Upper lobe of left lung (tissue), 6 donors: ENCODE measurements at regions not wholly inside any gene's neighbourhood (a gene's known extent, or its start where the extent isn't known, plus 50 kb on each side); places are given as distances from the start of the nearest gene placed in this dataset.
A peak's percentile ranks its signal among the peaks of the same experiment; 100 is the strongest.
"Not testable (repeated sequence)": the region's sequence is repeated elsewhere in the genome, so short reads cannot be mapped to it uniquely, and the experiment has no call there.

Source experiments
- ATAC-seq, 2 donors: fragments of 200-7000 bp; cut with Tn5 transposase; one replicate each; pipeline ENCODE4 v1.9.1; 2022; ENCODE audit warnings: mild to moderate bottlenecking in 2 of 2, moderate library complexity in 2 of 2; ENCODE audit not compliant: low FRiP score in 2 of 2
- DNase-seq, 2 donors: peaks; one replicate each; pipeline ENCODE4 v3.0.0-alpha.2; 2019 to 2020
- H3K27ac ChIP-seq, 4 donors: fragments of 200-600 bp; sonication (generic); one replicate each; pipeline ENCODE4 v1.5.1; 2016 to 2019
- H3K27me3 ChIP-seq, 4 donors: fragments of 200-600 bp; sonication (generic); one replicate each; pipeline ENCODE4 v1.5.1; 2017 to 2019
- H3K36me3 ChIP-seq, 4 donors: fragments of 200-600 bp; sonication (generic); one replicate each; pipeline ENCODE4 v1.5.1; 2016 to 2019
- H3K4me1 ChIP-seq, 4 donors: fragments of 200-600 bp; sonication (generic); one replicate each; pipeline ENCODE4 v1.5.1; 2018 to 2019
- H3K4me3 ChIP-seq, 4 donors: fragments of 200-600 bp; sonication (generic); one replicate each; pipeline ENCODE4 v1.5.1; 2017 to 2019; ENCODE audit warnings: mild to moderate bottlenecking in 2 of 4, moderate library complexity in 1 of 4
- H3K9me3 ChIP-seq, 4 donors: fragments of 200-600 bp; sonication (generic); one replicate each; pipeline ENCODE4 v1.5.1; 2018 to 2019
- CTCF ChIP-seq, 6 experiments: fragments of 450-650 bp in 4 of 6; fragments of 200-600 bp in 2 of 6; sonication (generic) in 2 of 6; IDR thresholded peaks; one replicate each; pipeline ENCODE4 v1.5.1; 2016 to 2019; ENCODE audit warnings: antibody characterized with exemption in 6 of 6
- EP300 ChIP-seq, 4 donors: sonication (generic); formaldehyde crosslinking; IDR thresholded peaks; one replicate each; pipeline ENCODE4 v1.5.1; 2017; ENCODE audit warnings: antibody characterized with exemption in 4 of 4, control low read depth in 2 of 4
- POLR2A ChIP-seq, 4 donors: fragments of 450-650 bp; IDR thresholded peaks; one replicate each; pipeline ENCODE4 v1.5.1; 2016 to 2017; ENCODE audit warnings: antibody characterized with exemption in 4 of 4, mild to moderate bottlenecking in 2 of 4
- POLR2AphosphoS5 ChIP-seq, 2 donors: sonication (generic); formaldehyde crosslinking; IDR thresholded peaks; one replicate each; pipeline ENCODE4 v1.5.1; 2017; ENCODE audit warnings: antibody characterized with exemption in 2 of 2
- WGBS, 2 donors: methylation state at CpG; one replicate each; pipeline ENCODE4 v1.1.5; 2017 to 2018; 5-methylcytosine and 5-hydroxymethylcytosine counted together
- donor health status: DM: no; HTN: no; CAD: no; lungs with moderate emphysema.
- donor health status: DM: no; HTN: yes; CAD: no; lungs with severe emphysema.

DNA sequence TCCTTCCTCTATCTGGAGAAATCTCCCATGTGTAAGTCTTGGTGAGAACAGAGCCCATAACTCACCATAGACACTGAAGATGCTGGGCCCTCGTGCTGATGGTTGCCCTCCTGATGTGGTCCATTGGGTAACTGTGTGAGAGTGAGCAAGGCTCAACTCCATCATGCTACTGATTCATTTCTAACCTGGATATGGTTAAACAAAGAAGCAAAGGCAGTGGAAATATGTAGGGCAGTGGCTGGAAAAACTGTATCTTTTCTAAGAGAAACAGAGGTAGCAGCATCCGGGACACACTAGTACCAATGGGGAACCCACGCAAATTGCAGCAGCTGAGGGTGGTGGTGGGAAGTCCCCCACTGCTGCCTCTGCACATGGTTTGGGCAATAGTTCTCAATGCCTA, 221.7 kb downstream of the KLF6 start:
- no peaks in the 10 kb centered on the region for H3K4me1 ChIP-seq
- H3K27me3 ChIP-seq: no peaks in the 10 kb centered on the region
- DNase-seq (no peak), ATAC-seq (no peak)
- H3K27ac ChIP-seq: no peak overlapping the region
- H3K9me3 ChIP-seq: peaks cover 0 to 5% (median 0%) of the 10 kb centered on the region in 4 donors
- 94 to 100% methylated on average over 3 of the region's 3 CpGs for WGBS, 2 donors
- H3K36me3 ChIP-seq: no peaks in the 10 kb centered on the region
- TF ChIP-seq EP300 (IDR thresholded peaks at IDR 0.05) (no peak), POLR2A (IDR thresholded peaks at IDR 0.05) (no peak), CTCF (IDR thresholded peaks at IDR 0.05) (no peak), POLR2AphosphoS5 (IDR thresholded peaks at IDR 0.05) (no peak)
- H3K4me3 ChIP-seq: no peak overlapping the region

GRCh38 chr10:3560628-3561027, 224.4 kb downstream of the KLF6 start:
- not testable (repeated sequence) for DNase-seq, ATAC-seq, H3K4me1 ChIP-seq, H3K27me3 ChIP-seq, H3K4me3 ChIP-seq, H3K27ac ChIP-seq, H3K9me3 ChIP-seq, H3K36me3 ChIP-seq
- 93 to 94% methylated on average over 3 of the region's 3 CpGs for WGBS, 2 donors

GRCh38 chr10:3559527-3559926, 225.5 kb downstream of the KLF6 start:
- Histone ChIP-seq H3K36me3 (no peaks in the 10 kb centered on the region), H3K4me1 (no peaks in the 10 kb centered on the region), H3K27ac (no peak overlapping the region), H3K4me3 (no peak overlapping the region), H3K27me3 (no peaks in the 10 kb centered on the region), H3K9me3 (no peaks in the 10 kb centered on the region)
- TF ChIP-seq CTCF (IDR thresholded peaks at IDR 0.05): no peak
- no peak for TF ChIP-seq EP300 (IDR thresholded peaks at IDR 0.05)
- no peak for TF ChIP-seq POLR2AphosphoS5 (IDR thresholded peaks at IDR 0.05)
- no peak for TF ChIP-seq POLR2A (IDR thresholded peaks at IDR 0.05)
- no peak for ATAC-seq
- WGBS, 2 donors: 91 to 92% methylated on average over 3 of the region's 3 CpGs
- DNase-seq: no peak

DNA sequence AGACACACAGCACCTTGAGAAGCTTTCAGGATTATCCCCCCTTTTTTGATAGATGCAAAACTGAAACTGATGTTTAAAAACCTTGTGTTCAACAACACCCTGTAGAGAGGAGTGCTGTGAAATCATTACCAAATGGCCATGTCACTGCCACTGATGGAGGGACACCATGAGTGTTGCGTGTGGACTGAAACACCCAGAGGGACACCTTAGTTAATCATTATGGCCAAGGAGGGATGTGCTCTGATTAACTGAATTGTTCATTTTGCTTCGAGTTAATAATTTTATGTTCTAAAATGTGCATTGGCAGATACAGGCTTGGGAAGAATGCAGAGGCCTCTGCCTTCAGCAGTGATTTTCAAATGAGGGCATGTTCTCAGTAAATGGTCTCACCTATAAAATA, 226.0 kb downstream of the KLF6 start:
- no peak overlapping the region for H3K27ac ChIP-seq
- 95 to 97% methylated on average over 2 of the region's 2 CpGs for WGBS, 2 donors

GRCh38 chr10:3556191-3557017, 228.6 kb downstream of the KLF6 start:
- not testable (repeated sequence) for ATAC-seq, H3K27ac ChIP-seq, H3K36me3 ChIP-seq, H3K9me3 ChIP-seq, DNase-seq, H3K4me1 ChIP-seq, H3K27me3 ChIP-seq, H3K4me3 ChIP-seq
- WGBS, 2 donors: 90 to 95% methylated on average over 46 of the region's 46 CpGs

More for the DNA sequence above, 226.0 kb downstream of the KLF6 start:
- DNase-seq (no peak), ATAC-seq (no peak)
- no peaks in the 10 kb centered on the region for H3K9me3 ChIP-seq
- no peaks in the 10 kb centered on the region for H3K36me3 ChIP-seq
- H3K4me1 ChIP-seq: no peaks in the 10 kb centered on the region
- H3K27me3 ChIP-seq: no peaks in the 10 kb centered on the region
- no peak overlapping the region for H3K4me3 ChIP-seq
- TF ChIP-seq POLR2AphosphoS5 (IDR thresholded peaks at IDR 0.05) (no peak), EP300 (IDR thresholded peaks at IDR 0.05) (no peak), POLR2A (IDR thresholded peaks at IDR 0.05) (no peak), CTCF (IDR thresholded peaks at IDR 0.05) (no peak)

DNA sequence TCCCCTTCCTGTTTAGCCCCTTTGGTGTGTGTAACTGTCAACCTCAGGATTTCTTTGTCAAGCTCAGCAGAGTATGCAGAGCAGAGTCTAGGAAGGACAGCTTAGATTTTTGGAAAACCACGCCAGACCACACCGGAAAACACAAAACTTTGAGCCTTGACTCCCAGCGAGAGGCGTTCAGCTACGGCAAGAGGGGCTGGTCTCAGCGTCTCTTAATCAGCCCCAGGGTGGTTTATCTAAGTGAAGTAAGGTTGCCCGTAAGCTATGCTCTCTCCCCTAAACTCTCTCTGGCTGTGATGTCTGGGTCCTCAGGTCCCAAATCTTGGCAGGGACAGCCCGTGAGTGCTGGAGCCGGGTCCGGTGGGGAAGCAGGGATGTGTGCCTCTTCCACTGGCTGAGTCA, 230.9 kb downstream of the KLF6 start:
- ATAC-seq (no peak), DNase-seq (no peak)
- H3K4me1 ChIP-seq: no peaks in the 10 kb centered on the region
- peak overlapping the region in 1 of 4 donors; percentile 3 for H3K4me3 ChIP-seq
- no peaks in the 10 kb centered on the region for H3K27me3 ChIP-seq
- H3K27ac ChIP-seq: no peak overlapping the region
- TF ChIP-seq EP300 (IDR thresholded peaks at IDR 0.05) (no peak), POLR2AphosphoS5 (IDR thresholded peaks at IDR 0.05) (no peak), CTCF (IDR thresholded peaks at IDR 0.05) (no peak), POLR2A (IDR thresholded peaks at IDR 0.05) (no peak)
- WGBS, 2 donors: 66 to 68% methylated on average over 8 to 10 of the region's 10 CpGs
- H3K9me3 ChIP-seq: no peaks in the 10 kb centered on the region
- H3K36me3 ChIP-seq: no peaks in the 10 kb centered on the region
